ENCODE measurements at regions not wholly inside any gene's neighbourhood (a gene's known extent, or its start where the extent isn't known, plus 50 kb on each side); places are given as distances from the start of the nearest gene placed in this dataset.

DNA sequence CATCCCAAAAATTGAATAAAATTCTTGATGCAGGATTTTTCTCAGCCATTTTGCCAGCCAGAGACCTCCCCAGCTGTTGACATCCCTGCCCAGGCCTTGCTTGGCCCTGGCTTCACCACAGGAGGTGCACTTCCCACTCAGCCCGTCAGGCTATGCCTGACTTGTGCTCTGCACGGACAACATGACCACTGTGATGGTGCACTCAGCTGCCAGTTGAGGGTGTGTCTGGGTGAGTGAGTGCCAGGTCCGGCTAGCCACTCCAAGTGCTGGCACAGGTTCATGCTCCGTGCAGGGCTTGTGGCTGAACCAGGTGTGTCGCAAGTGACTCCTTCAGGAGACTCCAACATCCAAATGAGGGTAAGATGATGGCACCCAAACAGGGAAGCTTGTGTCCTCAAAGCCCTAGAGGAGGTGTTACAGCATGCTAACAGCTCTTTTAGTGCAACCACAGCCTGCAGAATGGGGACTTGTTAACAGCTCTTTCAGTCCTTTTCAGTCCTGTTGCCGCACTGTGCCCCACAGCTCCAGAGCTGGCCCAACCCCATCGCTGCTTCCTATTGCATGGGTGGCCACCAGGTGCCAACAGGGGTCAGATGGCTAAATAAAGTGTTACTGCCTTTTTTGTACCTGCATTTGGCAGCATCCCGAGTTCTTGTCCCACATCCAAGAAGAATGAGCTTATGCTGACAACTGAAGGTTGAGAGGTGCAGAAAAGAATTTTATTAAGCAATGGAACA, 380.7 kb downstream of the SLITRK5 start:
- BruUV-seq (replicated peaks), result no TSS peak
- RAD21 ChIA-PET (ENCODE audit: low non-redundant PET in 1 of 2, low total read pairs in 2 of 2, uncharacterized antibody in 2 of 2, unreplicated experiment in 2 of 2), result no interaction called here
- Histone ChIP-seq H3K27ac (ENCODE audit: low read depth, low read length) (no peak overlapping the region), H3K4me1 (ENCODE audit: control insufficient read depth in 1 of 2, insufficient read depth in 2 of 2, low read length in 2 of 2) (no peaks in the 10 kb centered on the region), H3K79me2 (ENCODE audit: insufficient read depth, low read length) (no peaks in the 10 kb centered on the region), H4K20me1 (ENCODE audit: insufficient read depth) (no peaks in the 10 kb centered on the region), H3K27me3 (ENCODE audit: insufficient read depth, low read length) (no peaks in the 10 kb centered on the region), H3K9me3 (ENCODE audit: control insufficient read depth in 1 of 2, insufficient read depth in 1 of 2, low read depth in 1 of 2, low read length in 2 of 2) (peaks cover 8 to 9% of the 10 kb centered on the region in 2 experiments; a peak in 2 of 4 replicates), H3K9ac (ENCODE audit: low read length) (no peak overlapping the region), H2AFZ (ENCODE audit: low read depth, low read length, poor library complexity, severe bottlenecking) (no peak overlapping the region), H3K36me3 (ENCODE audit: control insufficient read depth in 1 of 2, insufficient read depth in 2 of 2, low read length in 2 of 2) (no peaks in the 10 kb centered on the region), H3K4me3 (replicated peaks in 1 of 2; ENCODE audit: low read depth in 1 of 2, low read length in 2 of 2) (no peak overlapping the region), H3K4me2 (ENCODE audit: low read length) (no peak overlapping the region), H3K9me2 (ENCODE audit: insufficient read depth) (no peaks in the 10 kb centered on the region)
- DNase-seq (ENCODE audit: low read depth, low spot score) (no peak), ATAC-seq (no peak)
- CTCF ChIA-PET, result no interaction called here
- intact Hi-C loops (cut with micrococcal nuclease), result no loop called here
- no peak for TF ChIP-seq FOSL1 (IDR thresholded peaks at IDR 0.05; ENCODE audit: low read depth)
- no peak for TF ChIP-seq EGR1 (IDR thresholded peaks at IDR 0.05; ENCODE audit: low read depth)
- no peak for TF ChIP-seq EZH2 (IDR thresholded peaks at IDR 0.05)
- TF ChIP-seq CEBPB (IDR thresholded peaks at IDR 0.05; ENCODE audit: low read depth), result no peak
- no peak for TF ChIP-seq ZNF274 (IDR thresholded peaks at IDR 0.05; ENCODE audit: low read depth, low read length)
- TF ChIP-seq, protein P1, sequence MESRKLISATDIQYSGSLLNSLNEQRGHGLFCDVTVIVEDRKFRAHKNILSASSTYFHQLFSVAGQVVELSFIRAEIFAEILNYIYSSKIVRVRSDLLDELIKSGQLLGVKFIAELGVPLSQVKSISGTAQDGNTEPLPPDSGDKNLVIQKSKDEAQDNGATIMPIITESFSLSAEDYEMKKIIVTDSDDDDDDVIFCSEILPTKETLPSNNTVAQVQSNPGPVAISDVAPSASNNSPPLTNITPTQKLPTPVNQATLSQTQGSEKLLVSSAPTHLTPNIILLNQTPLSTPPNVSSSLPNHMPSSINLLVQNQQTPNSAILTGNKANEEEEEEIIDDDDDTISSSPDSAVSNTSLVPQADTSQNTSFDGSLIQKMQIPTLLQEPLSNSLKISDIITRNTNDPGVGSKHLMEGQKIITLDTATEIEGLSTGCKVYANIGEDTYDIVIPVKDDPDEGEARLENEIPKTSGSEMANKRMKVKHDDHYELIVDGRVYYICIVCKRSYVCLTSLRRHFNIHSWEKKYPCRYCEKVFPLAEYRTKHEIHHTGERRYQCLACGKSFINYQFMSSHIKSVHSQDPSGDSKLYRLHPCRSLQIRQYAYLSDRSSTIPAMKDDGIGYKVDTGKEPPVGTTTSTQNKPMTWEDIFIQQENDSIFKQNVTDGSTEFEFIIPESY (IDR thresholded peaks at IDR 0.05; ENCODE audit: extremely low read depth, insufficient replicate concordance, low read length), result no peak
- TF ChIP-seq, protein P2, sequence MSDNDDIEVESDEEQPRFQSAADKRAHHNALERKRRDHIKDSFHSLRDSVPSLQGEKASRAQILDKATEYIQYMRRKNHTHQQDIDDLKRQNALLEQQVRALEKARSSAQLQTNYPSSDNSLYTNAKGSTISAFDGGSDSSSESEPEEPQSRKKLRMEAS (IDR thresholded peaks at IDR 0.05), result no peak
- no peak for TF ChIP-seq RAD21 (IDR thresholded peaks at IDR 0.05; ENCODE audit: low read depth)
- TF ChIP-seq SP1 (IDR thresholded peaks at IDR 0.05; ENCODE audit: low read depth), result no peak
- TF ChIP-seq ZFX (IDR thresholded peaks at IDR 0.05), result no peak
- no peak for TF ChIP-seq YY1 (IDR thresholded peaks at IDR 0.05; ENCODE audit: extremely low read depth, insufficient replicate concordance, low read depth, low read length)
- POLR2A ChIA-PET, result no interaction called here

Data from HCT116 (cell line).